H1 (cell line): ENCODE measurements at regions not wholly inside any gene's neighbourhood (a gene's known extent, or its start where the extent isn't known, plus 50 kb on each side); places are given as distances from the start of the nearest gene placed in this dataset.

Experiments used
- CHD7 ChIP-seq: fragments of 300-600 bp; sonication (generic); IDR thresholded peaks from 2 replicates; pipeline ENCODE4 v1.7.1; 2012; ENCODE audit warnings: low read length, moderate library complexity, mild to moderate bottlenecking, inconsistent platforms; ENCODE audit not compliant: insufficient replicate concordance

- TF ChIP-seq CHD7 = no peak
These were observed 597.2 kb upstream of the ZEB2 start (continued) for GRCh38 chr2:145116834-145117725.
